Adrenal gland (tissue), 9 donors: ENCODE measurements at regions not wholly inside any gene's neighbourhood (a gene's known extent, or its start where the extent isn't known, plus 50 kb on each side); places are given as distances from the start of the nearest gene placed in this dataset.

Source experiments
- DNase-seq, 7 donors: peaks; one replicate each; pipeline ENCODE4 v3.0.0-alpha.2; 2019 to 2020
- H3K27ac ChIP-seq, 5 donors: fragments of 200-600 bp; sonication (generic) in 4 of 5; 1 replicate in 3 of 5; 2 replicates in 2 of 5; pipeline versions ENCODE4 v1.5.1 to v1.8.0; 2016 to 2020; ENCODE audit warnings: mild to moderate bottlenecking in 1 of 5
- H3K27me3 ChIP-seq: fragments of 200-600 bp; 2 replicates; pipeline ENCODE4 v1.8.0; 2021
- H3K36me3 ChIP-seq, 2 donors: fragments of 200-600 bp; replicated peaks in 1 of 2; 1 replicate in 1 of 2; 2 replicates in 1 of 2; pipeline versions ENCODE4 v1.5.1 to v1.8.0; 2018 to 2022
- H3K4me1 ChIP-seq, 2 donors: fragments of 200-600 bp; replicated peaks in 1 of 2; 1 replicate in 1 of 2; 2 replicates in 1 of 2; pipeline versions ENCODE4 v1.5.1 to v1.8.0; 2018 to 2021
- H3K4me3 ChIP-seq, 4 donors: fragments of 200-600 bp; sonication (generic) in 3 of 4; one replicate each; pipeline ENCODE4 v1.5.1; 2016 to 2018
- H3K9me3 ChIP-seq, 3 donors: fragments of 200-600 bp; sonication (generic) in 1 of 3; replicated peaks in 1 of 3; 1 replicate in 2 of 3; 2 replicates in 1 of 3; pipeline versions ENCODE4 v1.5.1 to v1.8.0; 2016 to 2021
- CTCF ChIP-seq, 6 experiments: fragments of 450-650 bp in 4 of 6; fragments of 200-600 bp in 2 of 6; sonication (generic) in 1 of 6; IDR thresholded peaks; 1 replicate in 5 of 6; 2 replicates in 1 of 6; pipeline versions ENCODE4 v1.5.1 to v1.8.0; 2016 to 2021; ENCODE audit warnings: antibody characterized with exemption in 6 of 6, mild to moderate bottlenecking in 2 of 6, moderate library complexity in 1 of 6
- POLR2A ChIP-seq, 2 donors: fragments of 450-650 bp; IDR thresholded peaks; one replicate each; pipeline ENCODE4 v1.6.1; 2017; ENCODE audit warnings: antibody characterized with exemption in 2 of 2, mild to moderate bottlenecking in 2 of 2, moderate library complexity in 1 of 2
- WGBS, 4 donors: extraction: QIAGEN DNeasy Blood & Tissue Kit in 2 of 4; methylation state at CpG; one replicate each; pipeline versions ENCODE4 v1.1.5 to v1.1.7; 2013 to 2017; 5-methylcytosine and 5-hydroxymethylcytosine counted together
- intact Hi-C, 2 donors: fragments of 100-400 bp; cut with DNase I; formaldehyde crosslinking; loops; one replicate each; pipeline versions ENCODE4 v1.14.1 to v1.15.0; 2022 to 2023
- donor health status: healthy with polysubstance abuse.
- donor health status: Bipolar disorder and iron deficiency.
- donor health status: DM: yes; HTN: yes; CAD: no.
- donor health status: DM: no; HTN: no; CAD: no.
- donor health status: DM: no; HTN: no; CAD: no.

GRCh38 chr9:663541-663940, 178.0 kb upstream of the DMRT1 start:
- no peak overlapping the region for H3K4me3 ChIP-seq
- intact Hi-C loops: no loop called here
- WGBS, 4 donors: 21 to 41% (median 29%) methylated on average over 3 of the region's 3 CpGs
- H3K9me3 ChIP-seq: peaks cover 0 to 1% (median 0%) of the 10 kb centered on the region in 3 donors
- DNase-seq: no peak
- no peaks in the 10 kb centered on the region for H3K36me3 ChIP-seq
- no peak for TF ChIP-seq POLR2A (IDR thresholded peaks at IDR 0.05)
- TF ChIP-seq CTCF (IDR thresholded peaks at IDR 0.05): no peak
- H3K27me3 ChIP-seq: no peaks in the 10 kb centered on the region
- H3K27ac ChIP-seq: no peak overlapping the region
- no peaks in the 10 kb centered on the region for H3K4me1 ChIP-seq

DNA sequence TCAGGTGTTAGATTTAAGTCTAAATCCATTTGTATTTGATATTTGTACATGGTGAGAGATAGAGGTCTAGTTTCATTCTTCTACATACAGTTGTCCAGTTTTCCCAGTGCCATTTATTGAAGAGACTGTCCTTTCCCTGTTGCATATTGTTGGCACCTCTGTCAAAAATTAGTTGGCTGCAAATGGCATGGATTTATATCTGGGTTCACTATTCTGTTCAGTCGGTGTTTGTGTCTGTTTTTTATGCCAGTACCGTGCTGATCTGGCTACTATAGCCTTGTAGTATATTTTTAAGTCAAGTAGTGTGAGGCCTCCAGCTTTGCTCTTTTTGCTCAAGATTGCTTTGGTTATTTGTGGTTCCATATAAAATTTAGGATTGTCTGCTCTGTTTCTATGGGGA, 176.2 kb upstream of the DMRT1 start:
- Histone ChIP-seq H3K4me3 (no peak overlapping the region), H3K27me3 (no peaks in the 10 kb centered on the region), H3K4me1 (no peaks in the 10 kb centered on the region), H3K9me3 (peaks cover 0 to 11% (median 0%) of the 10 kb centered on the region in 3 donors), H3K27ac (no peak overlapping the region), H3K36me3 (no peaks in the 10 kb centered on the region)
- 90 to 98% (median 96%) methylated on average over 2 of the region's 2 CpGs for WGBS, 4 donors
- TF ChIP-seq CTCF (IDR thresholded peaks at IDR 0.05) (no peak), POLR2A (IDR thresholded peaks at IDR 0.05) (no peak)
- no peak for DNase-seq
- intact Hi-C loops: no loop called here

GRCh38 chr9:671997-672396, 169.5 kb upstream of the DMRT1 start:
- Histone ChIP-seq H3K36me3 (no peaks in the 10 kb centered on the region), H3K4me3 (no peak overlapping the region), H3K4me1 (peaks cover 0 to under 1% of the 10 kb centered on the region in 2 donors), H3K9me3 (peaks cover 0 to 11% (median 5%) of the 10 kb centered on the region in 3 donors), H3K27ac (no peak overlapping the region), H3K27me3 (no peaks in the 10 kb centered on the region)
- TF ChIP-seq CTCF (IDR thresholded peaks at IDR 0.05) (no peak), POLR2A (IDR thresholded peaks at IDR 0.05) (no peak)
- no peak for DNase-seq
- intact Hi-C loops: no loop called here
- 95 to 97% (median 96%) methylated on average over 2 of the region's 2 CpGs for WGBS, 4 donors

GRCh38 chr9:672851-673250, 168.6 kb upstream of the DMRT1 start:
- WGBS, 4 donors: 71 to 83% (median 76%) methylated on average over 4 of the region's 4 CpGs
- H3K27ac ChIP-seq: no peak overlapping the region
- no peak for TF ChIP-seq POLR2A (IDR thresholded peaks at IDR 0.05)
- no peak for TF ChIP-seq CTCF (IDR thresholded peaks at IDR 0.05)

More at GRCh38 chr9:672851-673250, 168.6 kb upstream of the DMRT1 start:
- intact Hi-C loops: no loop called here
- Histone ChIP-seq H3K36me3 (no peaks in the 10 kb centered on the region), H3K9me3 (peaks cover 0 to 11% (median 5%) of the 10 kb centered on the region in 3 donors), H3K4me3 (no peak overlapping the region), H3K4me1 (peaks cover 0 to 8% of the 10 kb centered on the region in 2 donors), H3K27me3 (no peaks in the 10 kb centered on the region)
- no peak for DNase-seq
